Head of caudate nucleus (tissue), 42 donors: ENCODE measurements at regions not wholly inside any gene's neighbourhood (a gene's known extent, or its start where the extent isn't known, plus 50 kb on each side); places are given as distances from the start of the nearest gene placed in this dataset.

ENCODE experiments used
- DNase-seq, 42 donors: peaks; one replicate each; pipeline versions ENCODE4 v3.0.0 to v3.0.0-alpha.2; 2020 to 2021; ENCODE audit warnings: mixed read lengths in 7 of 42
- intact Hi-C: fragments of 100-400 bp; cut with DNase I; formaldehyde crosslinking; loops from one replicate; pipeline ENCODE4 v1.15.0; 2022

GRCh38 chrX:102067966-102068723, 57.3 kb upstream of the TCEAL2 start:
- intact Hi-C loops: no loop called here
- DNase-seq: peak in 25 of 42 donors; percentile 8 to 65 (median 32)

GRCh38 chrX:102063445-102064074, 61.9 kb upstream of the TCEAL2 start:
- no peak for DNase-seq
- intact Hi-C loops: no loop called here

GRCh38 chrX:102044496-102044895, 81.0 kb upstream of the TCEAL2 start:
- intact Hi-C loops: no loop called here

GRCh38 chrX:102043380-102043779, 82.1 kb upstream of the TCEAL2 start:
- DNase-seq: no peak
- intact Hi-C loops: no loop called here

More at GRCh38 chrX:102044496-102044895, 81.0 kb upstream of the TCEAL2 start:
- DNase-seq: no peak

GRCh38 chrX:102042372-102043325, 82.8 kb upstream of the TCEAL2 start:
- intact Hi-C loops: no loop called here
- no peak for DNase-seq

- no peak for DNase-seq
- intact Hi-C loops: no loop called here
These were observed 96.5 kb upstream of the TCEAL2 start for GRCh38 chrX:102029026-102029425.

GRCh38 chrX:102018208-102018607, 86.4 kb upstream of the ZMAT1 start:
- no peak for DNase-seq
- intact Hi-C loops: no loop called here

- DNase-seq: no peak
- intact Hi-C loops: no loop called here
These were observed 77.1 kb upstream of the ZMAT1 start for GRCh38 chrX:102008901-102009300.

GRCh38 chrX:101999644-102000539, 68.1 kb upstream of the ZMAT1 start:
- DNase-seq: no peak
- intact Hi-C loops: no loop called here

GRCh38 chrX:101993335-101993734, 61.5 kb upstream of the ZMAT1 start:
- DNase-seq: no peak
- intact Hi-C loops: no loop called here

GRCh38 chrX:101986586-101986985, 54.8 kb upstream of the ZMAT1 start:
- intact Hi-C loops: no loop called here
- DNase-seq: no peak
